ENCODE measurements at regions not wholly inside any gene's neighbourhood (a gene's known extent, or its start where the extent isn't known, plus 50 kb on each side); places are given as distances from the start of the nearest gene placed in this dataset.

DNA sequence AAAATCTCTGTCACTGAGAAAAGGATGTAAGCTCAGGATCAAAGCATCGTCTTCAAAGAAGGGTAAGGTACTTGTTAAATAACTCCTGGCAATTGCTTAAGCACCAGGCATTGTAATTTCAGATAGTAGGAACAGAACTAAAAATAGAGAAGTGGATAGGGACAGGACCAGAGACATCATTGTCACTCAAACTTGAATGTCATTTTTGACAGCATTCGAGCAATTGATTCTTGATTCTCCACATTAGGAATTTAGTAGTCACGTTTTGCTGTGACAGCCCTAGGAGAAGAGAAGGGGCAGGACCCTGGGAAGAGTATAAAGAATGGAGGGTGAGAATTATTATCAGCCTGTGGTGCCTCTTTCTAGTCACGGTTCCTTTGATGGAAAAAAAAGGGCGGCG is 50.1 kb upstream of the BACH2 start:
- no peaks in the 10 kb centered on the region for H3K36me3 Mint-ChIP-seq (ENCODE audit: low read depth)
- intact Hi-C loops (cut with micrococcal nuclease), result loop anchor here (1.0 kb wide), 1 partner anchor 47 kb away; no protein-coding TSS in a partner anchor
- no peak overlapping the region for H3K27ac Mint-ChIP-seq
- peaks cover 2% of the 10 kb centered on the region for H3K9me3 Mint-ChIP-seq
- no peaks in the 10 kb centered on the region for H3K27me3 Mint-ChIP-seq (ENCODE audit: low read depth)
- DNase-seq, result no peak
- H3K4me3 Mint-ChIP-seq, result no peak overlapping the region
- peaks cover 37% of the 10 kb centered on the region for H3K4me1 Mint-ChIP-seq (ENCODE audit: low read depth)
- CTCF ChIA-PET, result interaction anchor here (0.8 to 1.3 kb wide), 3 partner anchors 11 to 127 kb away, joined by 3 read pairs; no protein-coding TSS in a partner anchor
